ENCODE measurements at regions not wholly inside any gene's neighbourhood (a gene's known extent, or its start where the extent isn't known, plus 50 kb on each side); places are given as distances from the start of the nearest gene placed in this dataset.

DNA sequence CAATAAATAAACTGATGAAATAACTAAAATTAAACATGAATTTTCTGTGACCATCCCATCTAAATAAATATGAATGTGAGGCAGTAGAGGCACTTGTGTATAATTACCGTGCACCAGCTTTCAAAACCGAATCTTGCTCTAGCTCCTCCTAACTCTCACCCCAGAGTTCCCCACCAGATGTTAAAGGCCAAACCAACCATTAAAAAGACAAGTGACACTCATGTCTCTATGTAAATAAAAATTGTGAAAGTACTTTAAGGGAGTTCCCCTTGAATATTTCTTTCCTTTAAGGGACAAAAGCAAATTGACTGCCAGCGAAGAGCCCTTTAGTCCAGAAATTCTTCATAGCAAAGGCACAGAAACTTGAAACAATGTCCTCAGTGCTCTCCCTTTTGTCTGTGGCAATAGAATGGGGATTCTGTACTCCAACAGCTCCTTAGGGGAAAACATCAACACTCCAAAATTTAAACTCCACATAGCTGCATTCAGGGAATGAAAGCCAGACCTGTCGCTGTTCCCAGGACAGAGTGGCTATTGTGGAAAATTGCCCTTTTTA lies 101.7 kb upstream of the SOX21 start:
- Mint-ChIP-seq H3K9me3 (no peaks in the 10 kb centered on the region), H3K36me3 (ENCODE audit: low read depth) (no peaks in the 10 kb centered on the region), H3K4me1 (peaks cover 11% of the 10 kb centered on the region), H3K4me3 (no peak overlapping the region), H3K27me3 (ENCODE audit: insufficient read depth) (peaks cover 17% of the 10 kb centered on the region), H3K27ac (no peak overlapping the region)
- no peaks in the 10 kb centered on the region for H3K36me3 ChIP-seq (ENCODE audit: control insufficient read depth, insufficient read depth, low read length)
- no peaks in the 10 kb centered on the region for H3K9me3 ChIP-seq (ENCODE audit: control insufficient read depth, low read length)
- no peak for TF ChIP-seq CTCF (conservative IDR thresholded peaks at IDR 0.05)
- H3K4me3 ChIP-seq (ENCODE audit: low read length), result no peak overlapping the region
- WGBS, 2 experiments (ENCODE audit: insufficient coverage in 1 of 2, insufficient read length in 1 of 2), result 86 to 100% methylated on average over 2 to 4 of the region's 4 CpGs
- no peak overlapping the region for H3K27ac ChIP-seq (ENCODE audit: low read depth, low read length)
- no peak overlapping the region for H3K9ac ChIP-seq (ENCODE audit: extremely low read depth, low read length, poor library complexity, severe bottlenecking)
- peaks cover 13% of the 10 kb centered on the region for H3K4me1 ChIP-seq (ENCODE audit: control insufficient read depth, insufficient read depth, low read length)
- H3K27me3 ChIP-seq (ENCODE audit: control insufficient read depth, insufficient read depth, low read length, poor library complexity, severe bottlenecking), result peaks cover 31% of the 10 kb centered on the region
- no peak for DNase-seq

GRCh38 chr13:94811753-94812152 lies 99.4 kb upstream of the SOX21 start:
- Mint-ChIP-seq H3K4me1 (peaks cover 15% of the 10 kb centered on the region), H3K27me3 (ENCODE audit: insufficient read depth) (peaks cover 21% of the 10 kb centered on the region), H3K27ac (no peak overlapping the region)

DNA sequence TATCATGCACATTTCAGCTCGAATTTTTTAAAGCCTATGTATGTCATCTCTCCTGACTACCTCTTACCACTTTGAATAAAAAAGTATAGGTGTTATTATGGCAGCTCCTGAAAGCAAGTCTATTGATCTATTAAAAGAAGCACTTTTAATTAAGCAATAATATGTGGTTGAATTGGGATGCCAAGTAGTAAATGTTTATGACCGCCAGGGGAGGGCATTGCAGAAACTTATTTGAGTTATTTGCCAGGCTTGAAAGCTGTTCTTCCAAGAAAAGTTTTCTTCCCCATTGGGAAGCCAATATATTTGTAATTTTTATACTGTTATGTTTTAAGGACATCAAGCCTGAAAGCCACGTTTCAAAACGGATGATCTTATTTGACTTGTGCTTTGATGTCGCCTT lies 88.1 kb upstream of the SOX21 start:
- Mint-ChIP-seq H3K4me3 (no peak overlapping the region), H3K36me3 (ENCODE audit: low read depth) (no peaks in the 10 kb centered on the region), H3K27me3 (ENCODE audit: insufficient read depth) (peaks cover 58% of the 10 kb centered on the region), H3K9me3 (no peaks in the 10 kb centered on the region), H3K4me1 (peaks cover 5% of the 10 kb centered on the region), H3K27ac (no peak overlapping the region)
- peaks cover 62% of the 10 kb centered on the region for H3K27me3 ChIP-seq (ENCODE audit: control insufficient read depth, insufficient read depth, low read length, poor library complexity, severe bottlenecking)
- H3K36me3 ChIP-seq (ENCODE audit: control insufficient read depth, insufficient read depth, low read length), result no peaks in the 10 kb centered on the region
- H3K4me3 ChIP-seq (ENCODE audit: low read length), result no peak overlapping the region
- H3K9me3 ChIP-seq (ENCODE audit: control insufficient read depth, low read length), result no peaks in the 10 kb centered on the region
- peaks cover 5% of the 10 kb centered on the region for H3K4me1 ChIP-seq (ENCODE audit: control insufficient read depth, insufficient read depth, low read length)
- TF ChIP-seq CTCF (conservative IDR thresholded peaks at IDR 0.05), result peak; percentile 35
- no peak for DNase-seq
- no peak overlapping the region for H3K9ac ChIP-seq (ENCODE audit: extremely low read depth, low read length, poor library complexity, severe bottlenecking)
- H3K27ac ChIP-seq (ENCODE audit: low read depth, low read length), result no peak overlapping the region
- 83 to 100% methylated on average over 1 to 5 of the region's 5 CpGs for WGBS, 2 experiments (ENCODE audit: insufficient coverage in 1 of 2, insufficient read length in 1 of 2)

More at GRCh38 chr13:94811753-94812152, 99.4 kb upstream of the SOX21 start:
- no peak overlapping the region for H3K9ac ChIP-seq (ENCODE audit: extremely low read depth, low read length, poor library complexity, severe bottlenecking)
- DNase-seq, result no peak
- TF ChIP-seq CTCF (conservative IDR thresholded peaks at IDR 0.05), result no peak
- no peak overlapping the region for H3K4me3 Mint-ChIP-seq
- peaks cover 43% of the 10 kb centered on the region for H3K27me3 ChIP-seq (ENCODE audit: control insufficient read depth, insufficient read depth, low read length, poor library complexity, severe bottlenecking)
- H3K9me3 ChIP-seq (ENCODE audit: control insufficient read depth, low read length), result no peaks in the 10 kb centered on the region
- H3K4me1 ChIP-seq (ENCODE audit: control insufficient read depth, insufficient read depth, low read length), result peaks cover 17% of the 10 kb centered on the region
- H3K27ac ChIP-seq (ENCODE audit: low read depth, low read length), result no peak overlapping the region
- H3K4me3 ChIP-seq (ENCODE audit: low read length), result peak overlapping the region; percentile 24
- H3K9me3 Mint-ChIP-seq, result no peaks in the 10 kb centered on the region
- H3K36me3 ChIP-seq (ENCODE audit: control insufficient read depth, insufficient read depth, low read length), result no peaks in the 10 kb centered on the region
- no peaks in the 10 kb centered on the region for H3K36me3 Mint-ChIP-seq (ENCODE audit: low read depth)
